ENCODE measurements at regions not wholly inside any gene's neighbourhood (a gene's known extent, or its start where the extent isn't known, plus 50 kb on each side); places are given as distances from the start of the nearest gene placed in this dataset.

DNA sequence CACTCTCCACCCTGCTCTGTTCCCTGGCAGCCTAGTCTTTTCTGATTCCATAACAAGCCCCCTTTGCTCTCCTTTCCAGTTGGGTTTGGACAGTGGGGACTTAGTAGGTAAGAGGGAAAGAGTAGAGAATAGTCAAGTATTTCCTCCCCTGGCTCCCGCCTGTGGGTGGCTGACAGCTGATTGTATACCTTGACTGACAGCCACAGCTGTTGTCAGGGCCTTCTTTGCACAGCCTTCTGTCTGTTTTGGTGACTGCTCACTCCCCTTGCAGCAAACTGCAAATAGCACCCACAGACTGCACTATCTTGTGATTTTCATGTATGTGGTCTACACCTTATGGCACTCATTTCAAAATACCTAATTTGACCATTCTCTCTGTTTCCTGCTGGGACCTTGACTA lies 486.3 kb downstream of the ACTR3B start:
- TF ChIP-seq, protein P1, sequence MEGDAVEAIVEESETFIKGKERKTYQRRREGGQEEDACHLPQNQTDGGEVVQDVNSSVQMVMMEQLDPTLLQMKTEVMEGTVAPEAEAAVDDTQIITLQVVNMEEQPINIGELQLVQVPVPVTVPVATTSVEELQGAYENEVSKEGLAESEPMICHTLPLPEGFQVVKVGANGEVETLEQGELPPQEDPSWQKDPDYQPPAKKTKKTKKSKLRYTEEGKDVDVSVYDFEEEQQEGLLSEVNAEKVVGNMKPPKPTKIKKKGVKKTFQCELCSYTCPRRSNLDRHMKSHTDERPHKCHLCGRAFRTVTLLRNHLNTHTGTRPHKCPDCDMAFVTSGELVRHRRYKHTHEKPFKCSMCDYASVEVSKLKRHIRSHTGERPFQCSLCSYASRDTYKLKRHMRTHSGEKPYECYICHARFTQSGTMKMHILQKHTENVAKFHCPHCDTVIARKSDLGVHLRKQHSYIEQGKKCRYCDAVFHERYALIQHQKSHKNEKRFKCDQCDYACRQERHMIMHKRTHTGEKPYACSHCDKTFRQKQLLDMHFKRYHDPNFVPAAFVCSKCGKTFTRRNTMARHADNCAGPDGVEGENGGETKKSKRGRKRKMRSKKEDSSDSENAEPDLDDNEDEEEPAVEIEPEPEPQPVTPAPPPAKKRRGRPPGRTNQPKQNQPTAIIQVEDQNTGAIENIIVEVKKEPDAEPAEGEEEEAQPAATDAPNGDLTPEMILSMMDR (IDR thresholded peaks at IDR 0.05): no peak
- TF ChIP-seq POLR2AphosphoS5 (IDR thresholded peaks at IDR 0.05): no peak
- TF ChIP-seq POLR2A (IDR thresholded peaks at IDR 0.05): no peak

Data from prostate gland (tissue), 2 donors.